WTC11 (cell line): ENCODE measurements at regions not wholly inside any gene's neighbourhood (a gene's known extent, or its start where the extent isn't known, plus 50 kb on each side); places are given as distances from the start of the nearest gene placed in this dataset.

Experiments
- ATAC-seq: fragments of 200-7000 bp; cut with Tn5 transposase; 2 replicates; pipeline ENCODE4 v1.10.0; 2021; ENCODE audit warnings: mild to moderate bottlenecking, moderate library complexity
- CTCF ChIA-PET: fragments of 300-600 bp; sonication (Branson Sonifier 250); formaldehyde crosslinking; loops from one replicate; lab custom pipeline; 2021; ENCODE audit warnings: antibody characterized with exemption; lab: Charles Lee
- POLR2A ChIA-PET: fragments of 350-600 bp; sonication (Branson Sonifier 250); formaldehyde crosslinking; loops from one replicate; lab custom pipeline; 2021; ENCODE audit warnings: antibody characterized with exemption; lab: Charles Lee
- DNase-seq: peaks from one replicate; pipeline ENCODE4 v3.0.0; 2021; ENCODE audit warnings: low spot score
- H3K27ac Mint-ChIP-seq: 2 replicates; pipeline ENCODE4 v1.8.0; 2021; ENCODE audit warnings: mixed read lengths
- H3K27me3 Mint-ChIP-seq: 2 replicates; pipeline ENCODE4 v1.8.0; 2021; ENCODE audit warnings: low read depth, mild to moderate bottlenecking, moderate library complexity, mixed read lengths
- H3K36me3 Mint-ChIP-seq: 2 replicates; pipeline ENCODE4 v1.8.0; 2021; ENCODE audit warnings: mixed read lengths
- H3K4me1 Mint-ChIP-seq: 2 replicates; pipeline ENCODE4 v1.8.0; 2022; ENCODE audit warnings: mixed read lengths
- H3K4me3 Mint-ChIP-seq: 2 replicates; pipeline ENCODE4 v1.8.0; 2021; ENCODE audit warnings: mild to moderate bottlenecking, moderate library complexity, mixed read lengths
- H3K9me3 Mint-ChIP-seq: 2 replicates; pipeline ENCODE4 v1.8.0; 2021; ENCODE audit warnings: mixed read lengths
- E2F5 ChIP-seq: sonication (generic); formaldehyde crosslinking; IDR thresholded peaks from 2 replicates; pipeline ENCODE4 v1.8.1; 2022; ENCODE audit warnings: mild to moderate bottlenecking, moderate library complexity, missing genetic modification reagents
- EMX1 ChIP-seq: fragments of 250-450 bp; sonication (Bioruptor Pico); IDR thresholded peaks from 2 replicates; pipeline ENCODE4 v1.8.0; 2021; ENCODE audit warnings: mild to moderate bottlenecking
- GABPB1 ChIP-seq: sonication (generic); formaldehyde crosslinking; IDR thresholded peaks from 2 replicates; pipeline ENCODE4 v1.8.1; 2023; ENCODE audit warnings: mild to moderate bottlenecking, missing genetic modification reagents
- HMGA2 ChIP-seq: fragments of 250-450 bp; sonication (Bioruptor Pico); IDR thresholded peaks from 2 replicates; pipeline ENCODE4 v1.4.0; 2021; ENCODE audit warnings: mild to moderate bottlenecking, moderate library complexity
- HMGXB4 ChIP-seq: sonication (generic); formaldehyde crosslinking; IDR thresholded peaks from 2 replicates; pipeline ENCODE4 v1.8.1; 2023; ENCODE audit warnings: mild to moderate bottlenecking, moderate library complexity, missing genetic modification reagents
- NFATC4 ChIP-seq: fragments of 250-450 bp; sonication (Bioruptor Pico); IDR thresholded peaks from 2 replicates; pipeline ENCODE4 v1.9.0; 2021; ENCODE audit warnings: mild to moderate bottlenecking
- NR1H2 ChIP-seq: sonication (generic); formaldehyde crosslinking; IDR thresholded peaks from 2 replicates; pipeline ENCODE4 v1.9.0; 2021; ENCODE audit warnings: mild to moderate bottlenecking, moderate library complexity, missing genetic modification reagents
- OVOL2 ChIP-seq: fragments of 250-450 bp; sonication (Bioruptor Pico); IDR thresholded peaks from 2 replicates; pipeline ENCODE4 v1.9.0; 2021; ENCODE audit warnings: mild to moderate bottlenecking, borderline replicate concordance
- SP1 ChIP-seq: sonication (generic); formaldehyde crosslinking; conservative IDR thresholded peaks from 2 replicates; pipeline ENCODE4 v1.8.1; 2022; ENCODE audit warnings: missing genetic modification reagents
- ZNF121 ChIP-seq: sonication (generic); formaldehyde crosslinking; IDR thresholded peaks from 2 replicates; pipeline ENCODE4 v1.8.0; 2023; ENCODE audit warnings: missing genetic modification reagents
- ZNF138 ChIP-seq: sonication (generic); formaldehyde crosslinking; conservative IDR thresholded peaks from 2 replicates; pipeline ENCODE4 v1.8.1; 2022; ENCODE audit warnings: mild to moderate bottlenecking, moderate library complexity, missing genetic modification reagents
- ZNF219 ChIP-seq: sonication (generic); formaldehyde crosslinking; IDR thresholded peaks from 2 replicates; pipeline ENCODE4 v1.8.0; 2023; ENCODE audit warnings: missing genetic modification reagents, mild to moderate bottlenecking, borderline replicate concordance
- ZNF396 ChIP-seq: fragments of 250-450 bp; sonication (Bioruptor Pico); IDR thresholded peaks from 2 replicates; pipeline ENCODE4 v1.8.0; 2021; ENCODE audit warnings: mild to moderate bottlenecking, moderate library complexity, borderline replicate concordance
- ZNF425 ChIP-seq: fragments of 250-450 bp; sonication (Bioruptor Pico); conservative IDR thresholded peaks from 2 replicates; pipeline ENCODE4 v1.9.0; 2021; ENCODE audit warnings: mild to moderate bottlenecking
- ZNF512 ChIP-seq: sonication (generic); formaldehyde crosslinking; IDR thresholded peaks from 2 replicates; pipeline ENCODE4 v1.8.1; 2022; ENCODE audit warnings: missing genetic modification reagents, borderline replicate concordance

GRCh38 chr1:193434319-193434718 lies 247.9 kb upstream of the B3GALT2 start (continued):
- no peak for TF ChIP-seq ZNF512
- TF ChIP-seq ZNF219 (CRISPR knock-in tag): no peak
- TF ChIP-seq HMGXB4: no peak

GRCh38 chr1:193433599-193433998 lies 247.2 kb upstream of the B3GALT2 start:
- H3K9me3 Mint-ChIP-seq: peaks cover 60% of the 10 kb centered on the region
- peaks cover 40% of the 10 kb centered on the region for H3K36me3 Mint-ChIP-seq
- ChIA-PET POLR2A (no interaction called here), CTCF (no interaction called here)
- no peak for DNase-seq
- no peak overlapping the region for H3K27ac Mint-ChIP-seq
- no peaks in the 10 kb centered on the region for H3K4me1 Mint-ChIP-seq
- TF ChIP-seq NFATC4 (CRISPR knock-in tag) (no peak), HMGA2 (no peak), SP1 (CRISPR knock-in tag) (no peak), EMX1 (CRISPR knock-in tag) (no peak), ZNF138 (CRISPR knock-in tag) (no peak), NR1H2 (CRISPR knock-in tag) (no peak), ZNF425 (no peak), ZNF219 (CRISPR knock-in tag) (no peak), E2F5 (CRISPR knock-in tag) (no peak), ZNF396 (CRISPR knock-in tag) (no peak), OVOL2 (CRISPR knock-in tag) (no peak)
- no peak for ATAC-seq
- H3K4me3 Mint-ChIP-seq: no peak overlapping the region
- 0 out of 2 replicates have a peak, but pooled peaks cover 3% of the 10 kb centered on the region for H3K27me3 Mint-ChIP-seq

- no peak for ATAC-seq
- POLR2A ChIA-PET: no interaction called here
Measured at GRCh38 chr1:193432979-193433587, 246.7 kb upstream of the B3GALT2 start.

More at GRCh38 chr1:193432979-193433587, 246.7 kb upstream of the B3GALT2 start:
- DNase-seq: no peak
- CTCF ChIA-PET: no interaction called here
- Mint-ChIP-seq H3K4me1 (no peaks in the 10 kb centered on the region), H3K4me3 (no peak overlapping the region), H3K9me3 (peaks cover 60% of the 10 kb centered on the region), H3K36me3 (peaks cover 40% of the 10 kb centered on the region), H3K27ac (no peak overlapping the region), H3K27me3 (0 out of 2 replicates have a peak, but pooled peaks cover 3% of the 10 kb centered on the region)
- no peak for TF ChIP-seq GABPB1 (CRISPR knock-in tag)
- TF ChIP-seq ZNF121 (CRISPR knock-in tag): no peak
